ENCODE measurements at regions not wholly inside any gene's neighbourhood (a gene's known extent, or its start where the extent isn't known, plus 50 kb on each side); places are given as distances from the start of the nearest gene placed in this dataset.
"Not testable (repeated sequence)": the region's sequence is repeated elsewhere in the genome, so short reads cannot be mapped to it uniquely, and the experiment has no call there.

GRCh38 chrX:113390531-113390930 lies 549.9 kb upstream of the AMOT start:
- ATAC-seq, result no peak
- no peak overlapping the region for H3K4me3 Mint-ChIP-seq
- no peaks in the 10 kb centered on the region for H3K4me1 Mint-ChIP-seq
- no peak for TF ChIP-seq CTCF (IDR thresholded peaks at IDR 0.05)
- Histone ChIP-seq H3K27ac (ENCODE audit: low read length) (no peak overlapping the region), H3K36me3 (ENCODE audit: control insufficient read depth, insufficient read depth, low read length) (no peaks in the 10 kb centered on the region), H3K27me3 (ENCODE audit: control insufficient read depth, insufficient read depth, low read length) (no peaks in the 10 kb centered on the region), H3K4me3 (ENCODE audit: low read length) (no peak overlapping the region), H3K9me3 (ENCODE audit: control insufficient read depth, insufficient read depth, low read length) (peaks cover 5% of the 10 kb centered on the region), H3K4me1 (ENCODE audit: control insufficient read depth, insufficient read depth, low read length) (no peaks in the 10 kb centered on the region)
- 79% methylated on average over 3 of the region's 3 CpGs for WGBS (ENCODE audit: insufficient coverage)
- intact Hi-C loops (cut with micrococcal nuclease), result no loop called here
- no peak for DNase-seq
- peaks cover 0 to 11% of the 10 kb centered on the region in 2 donors for H3K9me3 Mint-ChIP-seq
- no peaks in the 10 kb centered on the region for H3K36me3 Mint-ChIP-seq
- no peak overlapping the region for H3K27ac Mint-ChIP-seq
- H3K27me3 Mint-ChIP-seq (ENCODE audit: low read depth in 2 of 2), result peaks cover 0 to 6% of the 10 kb centered on the region in 2 donors

GRCh38 chrX:113389846-113390245 lies 549.2 kb upstream of the AMOT start:
- no peak overlapping the region for H3K27ac Mint-ChIP-seq
- H3K36me3 Mint-ChIP-seq, result no peaks in the 10 kb centered on the region
- Histone ChIP-seq H3K4me1 (ENCODE audit: control insufficient read depth, insufficient read depth, low read length) (no peaks in the 10 kb centered on the region), H3K27me3 (ENCODE audit: control insufficient read depth, insufficient read depth, low read length) (no peaks in the 10 kb centered on the region), H3K4me3 (ENCODE audit: low read length) (no peak overlapping the region), H3K27ac (ENCODE audit: low read length) (no peak overlapping the region), H3K9me3 (ENCODE audit: control insufficient read depth, insufficient read depth, low read length) (peaks cover 5% of the 10 kb centered on the region), H3K36me3 (ENCODE audit: control insufficient read depth, insufficient read depth, low read length) (no peaks in the 10 kb centered on the region)
- peaks cover 0 to 6% of the 10 kb centered on the region in 2 donors for H3K27me3 Mint-ChIP-seq (ENCODE audit: low read depth in 2 of 2)
- no peaks in the 10 kb centered on the region for H3K4me1 Mint-ChIP-seq
- no CpG with 5 or more reads among the region's 2 CpGs for WGBS (ENCODE audit: insufficient coverage)
- no peak for ATAC-seq
- intact Hi-C loops (cut with micrococcal nuclease), result no loop called here
- H3K4me3 Mint-ChIP-seq, result no peak overlapping the region
- no peak for DNase-seq
- peaks cover 0 to 13% of the 10 kb centered on the region in 2 donors for H3K9me3 Mint-ChIP-seq
- no peak for TF ChIP-seq CTCF (IDR thresholded peaks at IDR 0.05)

- TF ChIP-seq CTCF (IDR thresholded peaks at IDR 0.05), result no peak
- no peaks in the 10 kb centered on the region for H3K36me3 ChIP-seq (ENCODE audit: control insufficient read depth, insufficient read depth, low read length)
- H3K36me3 Mint-ChIP-seq, result no peaks in the 10 kb centered on the region
- intact Hi-C loops (cut with micrococcal nuclease), result no loop called here
- peaks cover 0 to 18% of the 10 kb centered on the region in 2 donors for H3K9me3 Mint-ChIP-seq
- no peaks in the 10 kb centered on the region for H3K9me3 ChIP-seq (ENCODE audit: control insufficient read depth, insufficient read depth, low read length)
- H3K27ac ChIP-seq (ENCODE audit: low read length), result no peak overlapping the region
- peaks cover 0 to 6% of the 10 kb centered on the region in 2 donors for H3K27me3 Mint-ChIP-seq (ENCODE audit: low read depth in 2 of 2)
- no peak overlapping the region for H3K4me3 ChIP-seq (ENCODE audit: low read length)
- no peak for ATAC-seq
- H3K4me3 Mint-ChIP-seq, result no peak overlapping the region
- DNase-seq, result no peak
- no peaks in the 10 kb centered on the region for H3K4me1 Mint-ChIP-seq
- WGBS (ENCODE audit: insufficient coverage), result 96% methylated on average over 3 of the region's 3 CpGs
- no peaks in the 10 kb centered on the region for H3K27me3 ChIP-seq (ENCODE audit: control insufficient read depth, insufficient read depth, low read length)
- H3K4me1 ChIP-seq (ENCODE audit: control insufficient read depth, insufficient read depth, low read length), result no peaks in the 10 kb centered on the region
- H3K27ac Mint-ChIP-seq, result no peak overlapping the region
Measured at GRCh38 chrX:113384628-113385027, 544.0 kb upstream of the AMOT start.

GRCh38 chrX:113373421-113373820 lies 532.8 kb upstream of the AMOT start:
- H3K4me3 ChIP-seq (ENCODE audit: low read length); H3K27ac Mint-ChIP-seq; H3K36me3 Mint-ChIP-seq; H3K9me3 Mint-ChIP-seq; intact Hi-C loops (cut with micrococcal nuclease); H3K4me1 ChIP-seq (ENCODE audit: control insufficient read depth, insufficient read depth, low read length); H3K27me3 ChIP-seq (ENCODE audit: control insufficient read depth, insufficient read depth, low read length); DNase-seq; H3K9me3 ChIP-seq (ENCODE audit: control insufficient read depth, insufficient read depth, low read length); H3K4me1 Mint-ChIP-seq; H3K27ac ChIP-seq (ENCODE audit: low read length); ATAC-seq; H3K4me3 Mint-ChIP-seq; H3K36me3 ChIP-seq (ENCODE audit: control insufficient read depth, insufficient read depth, low read length): not testable (repeated sequence)
- WGBS (ENCODE audit: insufficient coverage), result 93% methylated on average over 2 of the region's 3 CpGs
- H3K27me3 Mint-ChIP-seq (ENCODE audit: low read depth in 2 of 2), result peaks cover 0 to 17% of the 10 kb centered on the region in 2 donors

All from natural killer cell (primary cell).